A673 (cell line): ENCODE measurements at regions not wholly inside any gene's neighbourhood (a gene's known extent, or its start where the extent isn't known, plus 50 kb on each side); places are given as distances from the start of the nearest gene placed in this dataset.

Experiments used
- CTCF ChIP-seq: fragments of 300-800, 200-600 bp; sonication (generic); conservative IDR thresholded peaks from 2 replicates; pipeline ENCODE4 v1.5.1; 2017; ENCODE audit warnings: low read depth, mild to moderate bottlenecking, antibody characterized with exemption, low read length, moderate library complexity, mixed read lengths
- EZH2 ChIP-seq: fragments of 200-600 bp; sonication (generic); IDR thresholded peaks from 2 replicates; pipeline ENCODE4 v1.6.1; 2017; ENCODE audit warnings: borderline replicate concordance, low read depth, mild to moderate bottlenecking, mixed read lengths, antibody characterized with exemption, low read length; ENCODE audit not compliant: poor library complexity, severe bottlenecking

- peak; percentile 38; the same call in 1 of the 2 replicates for TF ChIP-seq CTCF
- TF ChIP-seq EZH2, result no peak
Observed at GRCh38 chr9:38334234-38334633, 58.3 kb upstream of the ALDH1B1 start.
